G401.6 (cell line): ENCODE measurements at regions not wholly inside any gene's neighbourhood (a gene's known extent, or its start where the extent isn't known, plus 50 kb on each side); places are given as distances from the start of the nearest gene placed in this dataset.
"Not testable (repeated sequence)": the region's sequence is repeated elsewhere in the genome, so short reads cannot be mapped to it uniquely, and the experiment has no call there.

Experiments used
- FAIRE-seq: peaks from 2 replicates; lab custom pipeline; 2012; peaks lifted over from hg19 to GRCh38; lab: Jason Lieb, UNC

DNA sequence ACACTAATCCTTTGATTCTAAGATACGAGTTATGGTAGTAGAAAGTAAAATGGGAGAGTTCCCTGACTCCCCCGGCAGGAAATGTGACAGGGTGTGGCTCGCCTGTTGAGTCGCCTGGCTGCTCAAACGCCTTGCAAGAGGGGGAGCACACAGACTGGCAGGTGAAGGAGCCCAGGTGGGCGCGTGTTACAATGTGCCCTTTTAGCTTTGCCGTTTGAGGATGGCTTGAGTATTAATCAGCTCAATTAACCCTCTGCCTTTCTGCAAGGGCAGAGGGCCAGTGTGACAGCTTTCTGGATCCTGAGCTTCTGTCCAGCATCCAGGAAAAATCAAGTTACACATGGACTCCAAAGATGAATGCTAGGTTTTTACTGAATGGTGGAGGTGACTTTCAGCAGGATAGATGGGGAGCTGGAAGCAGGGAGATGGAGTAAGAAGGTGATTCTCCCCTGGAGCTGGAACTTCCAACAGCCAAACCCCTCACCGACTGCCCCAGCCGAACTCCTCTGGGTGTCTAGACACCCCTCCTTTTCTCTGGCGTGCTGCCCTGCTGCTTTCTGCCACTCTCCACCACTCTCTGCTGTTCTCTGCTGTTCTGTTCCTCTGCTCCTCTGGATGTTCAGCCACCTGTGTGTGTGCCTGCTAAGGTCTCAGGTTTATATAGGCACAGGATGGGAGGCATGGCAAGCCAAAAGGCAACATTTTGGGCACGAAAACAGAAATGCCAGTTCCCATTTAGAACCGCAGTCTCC, 548.8 kb upstream of the KCND2 start:
- no peak for FAIRE-seq

GRCh38 chr7:119733127-119733879, 539.7 kb upstream of the KCND2 start:
- no peak for FAIRE-seq

DNA sequence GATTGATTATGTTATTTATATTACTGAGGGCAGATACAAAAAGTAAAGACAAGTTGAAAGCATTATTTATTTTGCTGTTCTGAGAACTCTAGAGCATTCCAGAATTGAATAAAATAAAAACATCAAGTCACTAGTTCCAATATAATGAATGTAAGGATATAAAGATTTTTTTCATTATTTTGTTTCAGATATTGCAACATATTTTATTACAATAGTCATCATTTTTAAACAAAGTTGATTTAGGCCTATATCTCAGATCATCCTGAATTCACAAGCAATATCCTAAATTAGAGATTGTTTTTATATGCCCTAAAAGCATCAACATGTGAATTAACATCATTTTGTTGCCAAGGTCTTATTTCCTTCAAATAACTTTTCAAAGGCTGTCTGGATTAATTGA, 535.6 kb upstream of the KCND2 start:
- no peak for FAIRE-seq

- not testable (repeated sequence) for FAIRE-seq
Measured at GRCh38 chr7:119745280-119745679, 527.7 kb upstream of the KCND2 start.

GRCh38 chr7:119748251-119748860, 524.6 kb upstream of the KCND2 start:
- FAIRE-seq = no peak

DNA sequence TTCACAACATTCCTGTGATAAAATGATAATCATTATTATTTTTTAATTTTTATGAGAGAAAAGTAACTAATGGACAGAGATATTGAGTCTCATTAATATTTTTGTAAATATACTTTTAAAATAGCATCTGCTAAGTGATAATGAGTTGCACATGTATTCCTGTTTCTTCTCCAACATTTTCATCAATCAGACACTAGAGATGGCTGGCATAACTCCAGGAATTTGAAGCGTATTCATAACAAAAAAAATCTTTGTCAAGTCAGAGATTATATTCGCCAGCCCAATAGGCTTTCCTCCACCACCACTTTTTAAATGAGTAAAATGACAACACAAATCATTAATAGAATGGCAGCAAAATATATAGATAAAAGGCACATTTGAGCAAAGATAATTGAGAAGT, 524.0 kb upstream of the KCND2 start:
- no peak for FAIRE-seq

DNA sequence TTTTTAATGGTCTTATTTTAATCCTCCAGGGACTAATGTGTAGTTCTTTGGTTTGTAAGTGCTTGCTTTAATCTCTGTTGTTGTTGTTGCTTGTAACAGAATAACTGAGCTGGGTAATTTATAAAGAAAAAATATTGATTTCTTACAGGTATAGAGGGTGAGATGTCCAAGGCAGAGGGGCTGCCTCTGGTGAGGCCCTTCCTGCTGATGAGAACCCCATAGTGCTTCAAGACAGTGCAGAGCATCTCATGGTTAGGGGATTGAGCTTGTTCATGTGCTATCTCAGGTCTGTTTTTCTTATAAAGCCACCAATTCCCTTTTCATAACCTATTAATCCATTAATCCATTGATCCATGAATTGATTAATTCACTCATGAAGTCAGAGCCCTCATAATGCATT, 516.3 kb upstream of the KCND2 start:
- no peak for FAIRE-seq

DNA sequence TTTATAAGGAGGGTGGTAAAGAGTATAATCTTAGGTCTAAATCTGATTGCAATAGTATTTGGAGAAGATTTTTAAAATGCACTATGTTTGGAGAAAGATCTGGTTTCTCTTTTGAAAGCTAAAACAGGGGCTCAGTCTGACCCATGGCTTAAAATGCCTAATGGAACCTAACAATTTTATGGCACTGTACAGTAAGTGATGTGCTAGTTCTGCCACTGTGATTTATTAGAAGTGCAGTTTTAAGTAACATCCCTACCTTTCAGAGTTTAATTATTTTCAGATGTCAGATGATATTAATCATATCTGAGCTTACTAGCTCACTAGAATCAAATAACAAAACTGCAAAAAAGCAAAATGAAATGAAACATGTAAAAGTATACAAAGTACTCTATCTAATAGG, 514.7 kb upstream of the KCND2 start:
- no peak for FAIRE-seq

DNA sequence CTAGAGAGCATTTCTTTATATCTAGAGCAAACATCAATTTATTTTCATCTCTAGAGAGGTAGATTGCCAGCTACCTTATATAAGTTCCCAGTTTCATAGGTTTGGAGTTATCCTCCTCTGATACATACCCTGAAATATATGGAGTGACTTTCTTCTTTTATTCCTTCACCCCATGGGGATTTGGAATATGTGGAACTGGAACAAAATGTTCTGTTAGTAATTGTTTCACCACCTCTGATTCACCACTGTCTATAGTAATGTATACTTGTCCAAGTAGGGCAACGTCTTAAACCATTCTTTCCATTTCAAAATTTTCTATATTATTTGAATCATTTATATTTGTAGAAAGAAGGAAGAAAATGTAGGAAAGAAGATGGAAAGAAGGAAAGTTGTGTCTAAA, 511.2 kb upstream of the KCND2 start:
- FAIRE-seq = no peak

GRCh38 chr7:119782286-119782685, 490.7 kb upstream of the KCND2 start:
- FAIRE-seq = no peak

- no peak for FAIRE-seq
Measured at GRCh38 chr7:119783799-119784198, 489.2 kb upstream of the KCND2 start.

GRCh38 chr7:119802147-119802546, 470.8 kb upstream of the KCND2 start:
- FAIRE-seq = no peak

DNA sequence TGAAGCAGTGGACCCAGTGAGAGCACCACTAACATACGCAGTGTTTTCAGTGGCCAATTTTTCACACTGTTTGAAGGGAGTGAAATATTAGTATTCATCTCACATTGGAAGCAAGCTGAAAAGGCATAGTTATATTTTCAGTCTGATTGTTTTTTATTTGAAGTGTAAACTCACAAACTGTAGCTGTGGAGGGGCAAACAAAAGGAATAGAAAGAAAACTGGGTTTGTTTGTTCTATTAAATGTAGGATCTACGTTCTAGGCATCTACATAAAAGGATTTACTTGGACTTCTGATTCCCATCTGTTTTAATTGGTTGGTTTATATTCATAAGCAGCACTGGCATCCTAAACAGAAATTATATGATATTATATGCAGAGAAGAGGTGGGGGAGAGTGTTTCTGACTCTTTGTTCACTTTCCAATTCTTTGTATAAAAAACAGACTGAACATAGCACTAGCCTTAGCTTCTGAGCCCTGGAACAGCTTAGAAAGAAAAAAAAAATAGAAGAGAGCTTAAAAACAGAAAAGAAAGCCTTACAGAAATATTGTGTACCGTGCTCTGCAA, 447.8 kb upstream of the KCND2 start:
- no peak for FAIRE-seq

DNA sequence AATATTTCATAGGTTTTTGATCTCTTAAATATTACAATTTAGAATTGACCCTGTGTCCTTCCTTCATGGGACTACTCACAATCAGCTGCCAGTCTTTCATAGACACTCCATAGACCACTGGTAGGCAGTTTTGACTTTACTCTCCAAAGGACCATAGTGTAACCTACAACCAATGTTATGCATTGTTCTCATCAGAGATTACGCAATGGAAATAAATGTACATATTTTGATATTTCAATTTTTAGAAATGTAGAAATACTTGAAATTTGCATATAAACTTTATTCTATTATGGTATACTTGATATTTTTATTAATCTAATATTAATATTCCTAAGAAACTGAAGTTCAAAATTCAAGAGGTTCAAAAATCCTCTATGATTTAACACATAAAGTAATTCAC, 446.4 kb upstream of the KCND2 start:
- FAIRE-seq = no peak

- FAIRE-seq = no peak
Measured at GRCh38 chr7:119838444-119838843, 434.5 kb upstream of the KCND2 start.

DNA sequence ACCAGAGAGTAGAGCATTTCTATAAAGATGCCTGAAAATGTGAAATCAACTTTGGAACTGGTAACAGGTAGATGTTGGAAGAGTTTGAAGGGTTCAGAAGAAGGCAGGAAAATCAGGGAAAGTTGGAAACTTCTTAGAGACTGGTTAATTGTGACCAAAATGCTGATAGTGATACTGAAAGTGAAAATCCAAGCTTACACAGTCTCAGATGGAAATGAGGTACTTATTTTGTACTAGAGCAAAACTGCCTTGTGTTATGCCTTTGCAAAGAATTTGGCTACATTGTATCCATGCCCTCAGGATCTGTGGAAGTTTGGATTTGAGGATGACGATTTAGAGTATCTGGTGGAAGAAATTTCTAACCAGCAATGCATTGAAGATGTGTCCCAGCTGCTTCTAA, 430.6 kb upstream of the KCND2 start:
- no peak for FAIRE-seq

- no peak for FAIRE-seq
Measured at GRCh38 chr7:119842786-119843185, 430.2 kb upstream of the KCND2 start.

DNA sequence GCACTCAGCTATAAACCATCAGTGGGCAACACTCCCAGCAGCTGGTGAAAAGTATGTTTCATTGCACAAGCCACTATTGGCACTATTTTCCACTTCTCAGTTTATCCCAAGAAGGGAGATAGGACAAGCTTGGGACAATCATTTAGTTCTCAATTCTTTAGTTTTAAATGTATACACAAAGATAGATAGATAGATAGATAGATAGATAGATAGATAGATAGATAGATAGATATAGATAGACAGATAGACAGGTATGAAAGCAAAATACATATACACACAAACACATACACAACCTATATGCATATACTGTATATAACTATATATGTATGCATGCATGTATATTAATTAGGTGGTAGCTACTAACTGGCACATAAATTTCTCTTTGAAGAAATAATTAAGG, 411.6 kb upstream of the KCND2 start:
- FAIRE-seq = no peak

DNA sequence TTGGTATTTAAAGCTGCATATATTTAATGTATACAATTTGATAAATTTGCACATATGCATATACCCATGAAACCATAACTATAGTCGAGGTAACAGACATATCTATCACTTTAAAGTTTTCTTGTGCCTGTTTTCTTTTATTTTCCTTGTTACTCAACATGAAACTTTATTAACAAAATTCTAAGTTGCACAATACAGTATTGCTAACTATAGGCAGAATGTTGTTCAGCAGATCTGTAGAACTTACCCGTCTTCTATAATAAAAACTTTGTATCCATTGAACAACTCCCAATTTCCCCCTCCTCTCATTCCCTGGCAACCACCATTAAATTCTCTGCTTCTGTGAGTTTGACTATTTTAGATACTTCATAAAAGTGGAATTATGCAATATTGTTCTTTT, 404.6 kb upstream of the KCND2 start:
- no peak for FAIRE-seq

- FAIRE-seq = no peak
Measured at GRCh38 chr7:119879835-119880234, 393.1 kb upstream of the KCND2 start.

GRCh38 chr7:119886007-119886406, 387.0 kb upstream of the KCND2 start:
- FAIRE-seq = no peak

DNA sequence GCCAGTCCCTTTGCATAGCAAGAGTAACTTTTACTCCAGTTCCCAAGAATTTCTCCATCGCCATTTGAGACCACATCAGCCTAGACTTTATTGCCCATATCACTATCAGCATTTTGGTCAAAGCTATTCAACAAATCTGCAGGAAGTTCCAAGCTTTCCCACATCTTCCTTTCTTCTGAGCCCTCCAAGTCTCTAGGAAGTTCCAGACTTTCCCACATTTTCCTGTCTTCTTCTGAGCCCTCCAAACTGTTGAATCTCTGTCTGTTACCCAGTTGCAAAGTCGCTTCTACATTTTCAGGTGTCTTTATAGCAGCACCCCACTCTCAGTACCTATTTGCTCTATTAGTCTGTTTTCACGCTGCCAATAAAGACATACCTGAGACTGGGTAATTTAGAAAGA, 386.4 kb upstream of the KCND2 start:
- FAIRE-seq = not testable (repeated sequence)

DNA sequence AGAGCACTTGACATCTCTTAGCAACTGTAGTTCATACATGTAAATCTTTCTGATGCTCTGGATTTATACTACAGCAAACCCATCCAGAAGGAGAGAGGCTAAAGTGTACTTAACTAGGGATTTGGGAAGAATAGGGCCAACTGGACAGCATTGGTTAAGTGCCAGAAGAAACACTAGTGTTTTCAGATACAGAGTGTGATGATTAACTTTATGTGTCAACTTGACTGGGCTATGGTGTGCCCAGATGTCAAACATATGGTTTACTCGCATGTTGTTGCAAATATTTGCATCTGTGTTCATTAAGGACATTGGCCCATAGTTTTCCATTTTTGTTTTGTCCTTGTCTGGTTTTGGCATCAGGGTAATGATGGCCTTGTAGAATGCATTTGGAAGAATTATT, 384.7 kb upstream of the KCND2 start:
- FAIRE-seq = no peak
